ENCODE measurements at regions not wholly inside any gene's neighbourhood (a gene's known extent, or its start where the extent isn't known, plus 50 kb on each side); places are given as distances from the start of the nearest gene placed in this dataset.

DNA sequence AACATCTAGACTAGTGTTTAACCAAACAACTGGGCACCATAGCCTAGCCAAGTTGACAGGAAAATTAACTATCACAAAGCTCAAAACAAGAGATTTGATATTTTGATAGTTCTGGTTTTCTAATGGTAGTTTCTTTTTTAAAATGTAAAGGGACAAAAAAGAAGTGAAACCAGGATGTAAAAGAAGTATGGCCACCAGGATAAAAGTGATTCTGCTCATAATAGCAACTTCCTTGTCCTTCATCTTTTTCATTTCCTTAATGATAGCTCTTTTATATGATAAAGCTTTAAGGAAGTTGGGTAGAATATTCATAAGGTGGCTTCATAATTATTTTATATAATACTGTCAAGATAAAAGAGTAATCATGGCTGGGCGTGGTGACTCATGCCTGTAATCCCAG, 139.1 kb downstream of the BASP1 start:
- Mint-ChIP-seq H3K27ac (no peak overlapping the region), H3K4me3 (ENCODE audit: low read depth) (no peak overlapping the region), H3K27me3 (peaks cover 6% of the 10 kb centered on the region), H3K36me3 (ENCODE audit: insufficient read depth) (no peaks in the 10 kb centered on the region), H3K4me1 (ENCODE audit: low read depth) (no peaks in the 10 kb centered on the region), H3K9me3 (ENCODE audit: low read depth) (peaks cover 3% of the 10 kb centered on the region)
- no peak for DNase-seq (ENCODE audit: low spot score, unreplicated experiment)
- TF ChIP-seq, protein P1, sequence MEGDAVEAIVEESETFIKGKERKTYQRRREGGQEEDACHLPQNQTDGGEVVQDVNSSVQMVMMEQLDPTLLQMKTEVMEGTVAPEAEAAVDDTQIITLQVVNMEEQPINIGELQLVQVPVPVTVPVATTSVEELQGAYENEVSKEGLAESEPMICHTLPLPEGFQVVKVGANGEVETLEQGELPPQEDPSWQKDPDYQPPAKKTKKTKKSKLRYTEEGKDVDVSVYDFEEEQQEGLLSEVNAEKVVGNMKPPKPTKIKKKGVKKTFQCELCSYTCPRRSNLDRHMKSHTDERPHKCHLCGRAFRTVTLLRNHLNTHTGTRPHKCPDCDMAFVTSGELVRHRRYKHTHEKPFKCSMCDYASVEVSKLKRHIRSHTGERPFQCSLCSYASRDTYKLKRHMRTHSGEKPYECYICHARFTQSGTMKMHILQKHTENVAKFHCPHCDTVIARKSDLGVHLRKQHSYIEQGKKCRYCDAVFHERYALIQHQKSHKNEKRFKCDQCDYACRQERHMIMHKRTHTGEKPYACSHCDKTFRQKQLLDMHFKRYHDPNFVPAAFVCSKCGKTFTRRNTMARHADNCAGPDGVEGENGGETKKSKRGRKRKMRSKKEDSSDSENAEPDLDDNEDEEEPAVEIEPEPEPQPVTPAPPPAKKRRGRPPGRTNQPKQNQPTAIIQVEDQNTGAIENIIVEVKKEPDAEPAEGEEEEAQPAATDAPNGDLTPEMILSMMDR (IDR thresholded peaks at IDR 0.05; ENCODE audit: unreplicated experiment): no peak

- no peak overlapping the region for H3K4me3 Mint-ChIP-seq (ENCODE audit: low read depth)
- H3K4me1 Mint-ChIP-seq (ENCODE audit: low read depth): peaks cover 3% of the 10 kb centered on the region
- no peak overlapping the region for H3K27ac Mint-ChIP-seq
- TF ChIP-seq, protein P1 (IDR thresholded peaks at IDR 0.05; ENCODE audit: unreplicated experiment): no peak
- H3K36me3 Mint-ChIP-seq (ENCODE audit: insufficient read depth): no peaks in the 10 kb centered on the region
- DNase-seq (ENCODE audit: low spot score, unreplicated experiment): no peak
- H3K27me3 Mint-ChIP-seq: peaks cover 6% of the 10 kb centered on the region
- peaks cover 3% of the 10 kb centered on the region for H3K9me3 Mint-ChIP-seq (ENCODE audit: low read depth)
These were observed 140.1 kb downstream of the BASP1 start for GRCh38 chr5:17357504-17357903.

- H3K4me1 Mint-ChIP-seq (ENCODE audit: low read depth): peaks cover 7% of the 10 kb centered on the region
- peaks cover 3% of the 10 kb centered on the region for H3K9me3 Mint-ChIP-seq (ENCODE audit: low read depth)
These were observed 140.0 kb upstream of the TAF11L2 start for GRCh38 chr5:17358031-17358430.

GRCh38 chr5:17359451-17360011, 138.5 kb upstream of the TAF11L2 start:
- H3K4me1 Mint-ChIP-seq (ENCODE audit: low read depth): peaks cover 8% of the 10 kb centered on the region
- no peak overlapping the region for H3K4me3 Mint-ChIP-seq (ENCODE audit: low read depth)
- no peak overlapping the region for H3K27ac Mint-ChIP-seq
- H3K9me3 Mint-ChIP-seq (ENCODE audit: low read depth): peaks cover 3% of the 10 kb centered on the region
- no peaks in the 10 kb centered on the region for H3K36me3 Mint-ChIP-seq (ENCODE audit: insufficient read depth)
- no peak for DNase-seq (ENCODE audit: low spot score, unreplicated experiment)
- TF ChIP-seq, protein P1 (IDR thresholded peaks at IDR 0.05; ENCODE audit: unreplicated experiment): no peak
- H3K27me3 Mint-ChIP-seq: peaks cover 6% of the 10 kb centered on the region

More at GRCh38 chr5:17358031-17358430, 140.0 kb upstream of the TAF11L2 start:
- Mint-ChIP-seq H3K27me3 (peaks cover 6% of the 10 kb centered on the region), H3K4me3 (ENCODE audit: low read depth) (no peak overlapping the region), H3K27ac (no peak overlapping the region), H3K36me3 (ENCODE audit: insufficient read depth) (no peaks in the 10 kb centered on the region)
- DNase-seq (ENCODE audit: low spot score, unreplicated experiment): no peak
- TF ChIP-seq, protein P1 (IDR thresholded peaks at IDR 0.05; ENCODE audit: unreplicated experiment): no peak

DNA sequence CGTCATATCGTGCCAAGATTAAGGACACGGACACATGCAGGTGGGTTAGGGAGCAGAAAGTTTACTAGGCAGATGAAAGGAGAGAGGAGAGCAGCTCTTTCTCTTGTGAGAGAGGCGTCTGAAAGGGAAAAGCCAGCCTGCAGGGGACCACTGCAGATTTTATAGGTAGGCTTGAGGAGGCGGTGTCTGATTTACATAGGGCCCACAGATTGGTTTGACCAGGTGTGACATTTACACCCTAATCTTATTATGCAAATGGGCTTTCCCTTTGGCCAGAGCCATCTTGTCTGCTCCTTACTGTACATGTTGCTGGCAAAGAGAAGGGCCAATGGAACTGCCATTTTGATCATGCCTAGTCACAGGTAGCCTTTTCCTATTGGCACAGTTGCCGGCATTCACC, 137.2 kb upstream of the TAF11L2 start:
- DNase-seq (ENCODE audit: low spot score, unreplicated experiment): no peak
- TF ChIP-seq, protein P1 (IDR thresholded peaks at IDR 0.05; ENCODE audit: unreplicated experiment): no peak
- no peaks in the 10 kb centered on the region for H3K36me3 Mint-ChIP-seq (ENCODE audit: insufficient read depth)
- H3K27me3 Mint-ChIP-seq: peaks cover 10% of the 10 kb centered on the region
- H3K4me1 Mint-ChIP-seq (ENCODE audit: low read depth): peaks cover 12% of the 10 kb centered on the region
- no peak overlapping the region for H3K27ac Mint-ChIP-seq
- H3K4me3 Mint-ChIP-seq (ENCODE audit: low read depth): no peak overlapping the region
- H3K9me3 Mint-ChIP-seq (ENCODE audit: low read depth): peaks cover 3% of the 10 kb centered on the region
